ENCODE measurements at regions not wholly inside any gene's neighbourhood (a gene's known extent, or its start where the extent isn't known, plus 50 kb on each side); places are given as distances from the start of the nearest gene placed in this dataset.

- no peak for TF ChIP-seq CTCF (IDR thresholded peaks at IDR 0.05; ENCODE audit: low read depth, low read length)
- no peak overlapping the region for H3K4me3 ChIP-seq (ENCODE audit: low read depth, low read length)
These were observed 181.6 kb upstream of the FOXG1 start for GRCh38 chr14:28584951-28585350.

- H3K4me3 ChIP-seq (ENCODE audit: low read depth, low read length), result no peak overlapping the region
- no peak for TF ChIP-seq CTCF (IDR thresholded peaks at IDR 0.05; ENCODE audit: low read depth, low read length)
These were observed 176.8 kb upstream of the FOXG1 start for GRCh38 chr14:28589792-28590191.

GRCh38 chr14:28596391-28596790 is 170.2 kb upstream of the FOXG1 start:
- no peak overlapping the region for H3K4me3 ChIP-seq (ENCODE audit: low read depth, low read length)
- TF ChIP-seq CTCF (IDR thresholded peaks at IDR 0.05; ENCODE audit: low read depth, low read length), result no peak

GRCh38 chr14:28599191-28599590 is 167.4 kb upstream of the FOXG1 start:
- H3K4me3 ChIP-seq (ENCODE audit: low read depth, low read length), result no peak overlapping the region
- no peak for TF ChIP-seq CTCF (IDR thresholded peaks at IDR 0.05; ENCODE audit: low read depth, low read length)

GRCh38 chr14:28599605-28600004 is 167.0 kb upstream of the FOXG1 start:
- TF ChIP-seq CTCF (IDR thresholded peaks at IDR 0.05; ENCODE audit: low read depth, low read length), result no peak
- H3K4me3 ChIP-seq (ENCODE audit: low read depth, low read length), result no peak overlapping the region

GRCh38 chr14:28603606-28604005 is 163.0 kb upstream of the FOXG1 start:
- H3K4me3 ChIP-seq (ENCODE audit: low read depth, low read length), result no peak overlapping the region
- TF ChIP-seq CTCF (IDR thresholded peaks at IDR 0.05; ENCODE audit: low read depth, low read length), result no peak

GRCh38 chr14:28607661-28608060 is 158.9 kb upstream of the FOXG1 start:
- no peak overlapping the region for H3K4me3 ChIP-seq (ENCODE audit: low read depth, low read length)
- no peak for TF ChIP-seq CTCF (IDR thresholded peaks at IDR 0.05; ENCODE audit: low read depth, low read length)
